HFFc6 (cell line): ENCODE measurements at regions not wholly inside any gene's neighbourhood (a gene's known extent, or its start where the extent isn't known, plus 50 kb on each side); places are given as distances from the start of the nearest gene placed in this dataset.

Experiments used
- DNase-seq: peaks from one replicate; pipeline ENCODE4 v3.0.0-alpha.2; 2018
- H3K27ac Mint-ChIP-seq: 2 replicates; pipeline ENCODE4 v1.8.0; 2020; ENCODE audit warnings: mild to moderate bottlenecking, mixed read lengths
- H3K27me3 Mint-ChIP-seq: 2 replicates; pipeline ENCODE4 v1.8.0; 2021; ENCODE audit warnings: mild to moderate bottlenecking, moderate library complexity, mixed read lengths; ENCODE audit not compliant: insufficient read depth
- H3K36me3 Mint-ChIP-seq: 2 replicates; pipeline ENCODE4 v1.8.0; 2021; ENCODE audit warnings: low read depth, mixed read lengths
- H3K4me1 Mint-ChIP-seq: 2 replicates; pipeline ENCODE4 v1.8.0; 2020; ENCODE audit warnings: low read depth, mixed read lengths
- H3K4me3 Mint-ChIP-seq: 2 replicates; pipeline ENCODE4 v1.8.0; 2020; ENCODE audit warnings: mild to moderate bottlenecking, moderate library complexity, mixed read lengths
- H3K9me3 Mint-ChIP-seq: 2 replicates; pipeline ENCODE4 v1.8.0; 2020; ENCODE audit warnings: mild to moderate bottlenecking, mixed read lengths
- CTCF ChIP-seq: fragments of 200-600 bp; sonication (generic); IDR thresholded peaks from 2 replicates; pipeline ENCODE4 v1.5.0; 2021; ENCODE audit warnings: antibody characterized with exemption, mild to moderate bottlenecking

GRCh38 chr18:61664419-61665084 lies 228.3 kb downstream of the RNF152 start:
- Mint-ChIP-seq H3K27me3 (peaks cover 1% of the 10 kb centered on the region; the same call in 1 of the 2 replicates), H3K9me3 (peaks cover 8% of the 10 kb centered on the region; the same call in 1 of the 2 replicates), H3K27ac (no peak overlapping the region), H3K36me3 (peaks cover 10% of the 10 kb centered on the region; the same call in 1 of the 2 replicates), H3K4me3 (no peak overlapping the region), H3K4me1 (peaks cover 27% of the 10 kb centered on the region)
- TF ChIP-seq CTCF = no peak
- no peak for DNase-seq

GRCh38 chr18:61662726-61663125 lies 230.1 kb downstream of the RNF152 start:
- H3K9me3 Mint-ChIP-seq = peaks cover 8% of the 10 kb centered on the region; the same call in 1 of the 2 replicates
- H3K27me3 Mint-ChIP-seq = peaks cover 1% of the 10 kb centered on the region; the same call in 1 of the 2 replicates
- no peak overlapping the region for H3K4me3 Mint-ChIP-seq
- no peak for TF ChIP-seq CTCF
- no peak overlapping the region for H3K27ac Mint-ChIP-seq
- DNase-seq = no peak
- H3K4me1 Mint-ChIP-seq = peaks cover 9% of the 10 kb centered on the region
- H3K36me3 Mint-ChIP-seq = peaks cover 10% of the 10 kb centered on the region; the same call in 1 of the 2 replicates

GRCh38 chr18:61658431-61658830 lies 234.4 kb downstream of the RNF152 start:
- TF ChIP-seq CTCF = no peak
- Mint-ChIP-seq H3K4me1 (no peaks in the 10 kb centered on the region), H3K27me3 (peaks cover 1% of the 10 kb centered on the region; the same call in 1 of the 2 replicates), H3K9me3 (peaks cover 8% of the 10 kb centered on the region; the same call in 1 of the 2 replicates), H3K4me3 (no peak overlapping the region), H3K27ac (no peak overlapping the region), H3K36me3 (peaks cover 10% of the 10 kb centered on the region; the same call in 1 of the 2 replicates)
- no peak for DNase-seq

- Mint-ChIP-seq H3K4me3 (no peak overlapping the region), H3K4me1 (no peaks in the 10 kb centered on the region), H3K27ac (no peak overlapping the region), H3K9me3 (peaks cover 6% of the 10 kb centered on the region; the same call in 1 of the 2 replicates), H3K27me3 (peaks cover 1% of the 10 kb centered on the region; the same call in 1 of the 2 replicates), H3K36me3 (peaks cover 4% of the 10 kb centered on the region; the same call in 1 of the 2 replicates)
- no peak for TF ChIP-seq CTCF
- DNase-seq = no peak
Measured at GRCh38 chr18:61657066-61657732, 235.6 kb downstream of the RNF152 start.

- H3K27ac Mint-ChIP-seq = no peak overlapping the region
- DNase-seq = no peak
- H3K9me3 Mint-ChIP-seq = no peaks in the 10 kb centered on the region
- no peaks in the 10 kb centered on the region for H3K36me3 Mint-ChIP-seq
- H3K4me3 Mint-ChIP-seq = no peak overlapping the region
- peaks cover 1% of the 10 kb centered on the region; the same call in 1 of the 2 replicates for H3K27me3 Mint-ChIP-seq
- TF ChIP-seq CTCF = no peak
- H3K4me1 Mint-ChIP-seq = no peaks in the 10 kb centered on the region
Measured at GRCh38 chr18:61655630-61656029, 237.2 kb downstream of the RNF152 start.
